Breast epithelium (tissue), 4 donors: ENCODE measurements at regions not wholly inside any gene's neighbourhood (a gene's known extent, or its start where the extent isn't known, plus 50 kb on each side); places are given as distances from the start of the nearest gene placed in this dataset.
"Not testable (repeated sequence)": the region's sequence is repeated elsewhere in the genome, so short reads cannot be mapped to it uniquely, and the experiment has no call there.

Source experiments
- DNase-seq, 2 donors: peaks; one replicate each; pipeline ENCODE4 v3.0.0-alpha.2; 2019; ENCODE audit warnings: low spot score in 2 of 2
- H3K27ac ChIP-seq, 2 donors: fragments of 200-600 bp; sonication (generic) in 1 of 2; one replicate each; pipeline ENCODE4 v1.5.1; 2016 to 2019; ENCODE audit warnings: mild to moderate bottlenecking in 1 of 2
- H3K27me3 ChIP-seq, 2 donors: fragments of 200-600 bp; sonication (generic) in 1 of 2; one replicate each; pipeline versions ENCODE4 v1.5.1 to v1.6.0; 2017 to 2019; ENCODE audit warnings: control low read depth in 1 of 2, mild to moderate bottlenecking in 1 of 2
- H3K36me3 ChIP-seq: fragments of 200-600 bp; one replicate; pipeline ENCODE4 v1.5.1; 2019
- H3K4me1 ChIP-seq, 2 donors: fragments of 200-600 bp; sonication (generic); one replicate each; pipeline ENCODE4 v1.5.1; 2016 to 2019; ENCODE audit warnings: control low read depth in 1 of 2
- H3K4me3 ChIP-seq, 3 donors: fragments of 200-600 bp; sonication (generic); 1 replicate in 2 of 3; 2 replicates in 1 of 3; pipeline ENCODE4 v1.5.1; 2016 to 2019; ENCODE audit warnings: mild to moderate bottlenecking in 3 of 3, moderate library complexity in 2 of 3
- H3K9me3 ChIP-seq, 2 donors: fragments of 200-600 bp; sonication (generic) in 1 of 2; one replicate each; pipeline ENCODE4 v1.5.1; 2016 to 2019; ENCODE audit warnings: control low read depth in 1 of 2
- POLR2A ChIP-seq: fragments of 450-650 bp; IDR thresholded peaks from one replicate; pipeline ENCODE4 v1.6.1; 2016; ENCODE audit warnings: antibody characterized with exemption, mild to moderate bottlenecking, moderate library complexity
- POLR2AphosphoS5 ChIP-seq, 3 donors: sonication (generic); formaldehyde crosslinking; IDR thresholded peaks; one replicate each; pipeline ENCODE4 v1.6.1; 2017; ENCODE audit warnings: antibody characterized with exemption in 3 of 3
- intact Hi-C: fragments of 100-400 bp; cut with DNase I; formaldehyde crosslinking; loops from one replicate; pipeline ENCODE4 v1.15.1; 2023; ENCODE audit warnings: low total_unique reads
- TF ChIP-seq, protein P1 (sequence below), 3 donors: fragments of 450-650 bp; IDR thresholded peaks; one replicate each; pipeline ENCODE4 v1.5.1; 2016 to 2017; ENCODE audit warnings: antibody characterized with exemption in 3 of 3, mild to moderate bottlenecking in 3 of 3, moderate library complexity in 3 of 3

DNA sequence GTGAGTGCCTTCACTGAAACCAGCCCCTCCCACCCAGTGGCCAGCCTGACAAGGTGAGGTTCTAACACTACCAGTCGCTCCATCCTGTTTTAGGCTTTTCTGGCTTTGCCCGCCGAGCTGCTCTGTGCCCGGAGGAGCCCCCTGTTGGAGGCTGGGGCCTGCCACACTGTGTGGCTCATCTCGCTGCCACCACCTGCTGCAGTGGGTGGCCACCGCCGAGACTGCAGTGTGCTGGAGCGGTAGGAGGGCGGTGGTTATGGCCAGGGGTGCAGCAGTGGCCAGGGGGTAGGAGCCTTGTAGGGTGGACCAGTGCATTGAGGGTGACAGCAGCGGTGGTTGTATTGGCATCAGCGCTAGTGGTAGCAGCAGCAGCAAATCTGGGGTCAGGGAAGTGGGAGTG lies 74.7 kb upstream of the PCAT7 start:
- Histone ChIP-seq H3K4me1 (no peaks in the 10 kb centered on the region), H3K9me3 (no peaks in the 10 kb centered on the region), H3K27me3 (no peaks in the 10 kb centered on the region), H3K36me3 (no peaks in the 10 kb centered on the region), H3K27ac (no peak overlapping the region), H3K4me3 (no peak overlapping the region)
- no peak for DNase-seq
- intact Hi-C loops, result loop anchor here (10.0 kb wide), 1 partner anchor 225 kb away; no protein-coding TSS in a partner anchor
- TF ChIP-seq POLR2A (no peak), POLR2AphosphoS5 (IDR thresholded peaks at IDR 0.05) (no peak)
- TF ChIP-seq, protein P1, sequence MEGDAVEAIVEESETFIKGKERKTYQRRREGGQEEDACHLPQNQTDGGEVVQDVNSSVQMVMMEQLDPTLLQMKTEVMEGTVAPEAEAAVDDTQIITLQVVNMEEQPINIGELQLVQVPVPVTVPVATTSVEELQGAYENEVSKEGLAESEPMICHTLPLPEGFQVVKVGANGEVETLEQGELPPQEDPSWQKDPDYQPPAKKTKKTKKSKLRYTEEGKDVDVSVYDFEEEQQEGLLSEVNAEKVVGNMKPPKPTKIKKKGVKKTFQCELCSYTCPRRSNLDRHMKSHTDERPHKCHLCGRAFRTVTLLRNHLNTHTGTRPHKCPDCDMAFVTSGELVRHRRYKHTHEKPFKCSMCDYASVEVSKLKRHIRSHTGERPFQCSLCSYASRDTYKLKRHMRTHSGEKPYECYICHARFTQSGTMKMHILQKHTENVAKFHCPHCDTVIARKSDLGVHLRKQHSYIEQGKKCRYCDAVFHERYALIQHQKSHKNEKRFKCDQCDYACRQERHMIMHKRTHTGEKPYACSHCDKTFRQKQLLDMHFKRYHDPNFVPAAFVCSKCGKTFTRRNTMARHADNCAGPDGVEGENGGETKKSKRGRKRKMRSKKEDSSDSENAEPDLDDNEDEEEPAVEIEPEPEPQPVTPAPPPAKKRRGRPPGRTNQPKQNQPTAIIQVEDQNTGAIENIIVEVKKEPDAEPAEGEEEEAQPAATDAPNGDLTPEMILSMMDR (IDR thresholded peaks at IDR 0.05), result no peak

DNA sequence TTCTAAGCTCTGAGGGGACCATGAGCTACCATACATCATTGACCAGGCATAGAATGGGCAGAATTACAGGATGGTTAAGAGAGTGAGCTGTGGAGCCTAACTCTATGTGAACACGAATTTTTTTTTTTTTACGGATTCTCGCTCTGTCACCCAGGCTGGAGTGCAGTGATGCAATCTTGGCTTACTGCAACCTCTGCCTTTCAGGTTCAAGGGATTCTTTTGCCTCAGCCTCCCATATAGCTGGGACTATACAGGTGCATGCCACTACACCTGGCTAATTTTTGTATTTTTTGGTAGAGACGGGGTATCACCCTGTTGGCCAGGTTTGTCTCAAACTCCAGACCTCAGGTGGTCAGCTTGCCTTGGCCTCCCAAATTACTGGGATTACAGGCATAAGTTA lies 72.8 kb upstream of the PCAT7 start:
- Histone ChIP-seq H3K9me3 (no peaks in the 10 kb centered on the region), H3K36me3 (no peaks in the 10 kb centered on the region), H3K4me3 (no peak overlapping the region), H3K27me3 (no peaks in the 10 kb centered on the region), H3K4me1 (no peaks in the 10 kb centered on the region), H3K27ac (no peak overlapping the region)
- DNase-seq, result no peak
- TF ChIP-seq POLR2AphosphoS5 (IDR thresholded peaks at IDR 0.05) (no peak), POLR2A (no peak)
- TF ChIP-seq, protein P1 (IDR thresholded peaks at IDR 0.05), result no peak
- intact Hi-C loops, result loop anchor here (10.0 kb wide), 1 partner anchor 223 kb away; no protein-coding TSS in a partner anchor

DNA sequence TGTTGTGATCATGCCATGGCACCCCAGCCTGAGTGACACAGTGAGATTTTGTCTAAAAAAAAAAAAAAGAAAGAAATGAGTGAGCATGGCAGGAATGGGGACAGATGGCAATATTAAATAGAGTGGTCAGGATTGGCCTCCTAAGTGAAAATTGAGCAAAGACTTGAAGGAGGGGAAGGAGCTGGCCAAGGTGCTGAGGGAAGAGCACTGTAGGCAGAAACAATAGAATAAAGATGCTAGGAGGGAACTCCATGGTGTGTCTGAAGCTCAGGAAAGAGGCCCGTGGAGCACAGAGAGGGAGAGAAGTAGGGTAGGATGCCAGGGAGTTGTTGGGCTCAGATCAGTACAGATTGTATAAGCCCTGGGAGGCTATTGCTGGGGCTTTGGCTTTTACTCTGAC lies 64.4 kb upstream of the PCAT7 start:
- no peak for DNase-seq
- Histone ChIP-seq H3K9me3 (no peaks in the 10 kb centered on the region), H3K36me3 (no peaks in the 10 kb centered on the region), H3K27ac (no peak overlapping the region), H3K4me3 (no peak overlapping the region), H3K27me3 (no peaks in the 10 kb centered on the region), H3K4me1 (no peaks in the 10 kb centered on the region)
- intact Hi-C loops, result no loop called here
- TF ChIP-seq, protein P1 (IDR thresholded peaks at IDR 0.05), result no peak
- TF ChIP-seq POLR2A (no peak), POLR2AphosphoS5 (IDR thresholded peaks at IDR 0.05) (no peak)

DNA sequence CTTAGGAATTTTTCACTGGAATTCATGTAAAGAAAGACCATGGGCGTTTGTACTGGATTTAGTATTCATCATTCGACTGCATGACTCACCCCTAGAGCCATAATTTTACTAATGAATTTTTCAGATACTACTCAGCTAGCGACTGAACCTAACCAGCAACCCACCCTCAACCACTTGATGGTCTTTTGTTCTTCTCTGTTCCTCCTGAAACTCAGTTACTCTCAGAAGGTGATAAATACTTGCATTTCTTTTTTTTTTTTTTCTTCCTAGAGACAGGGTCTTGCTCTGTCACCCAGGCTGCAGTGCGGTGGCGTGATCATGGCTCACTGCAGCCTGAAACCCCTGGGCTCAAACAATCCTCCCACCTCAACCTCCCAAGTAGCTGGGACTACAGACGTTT lies 62.8 kb upstream of the PCAT7 start:
- H3K27me3 ChIP-seq, H3K4me3 ChIP-seq, intact Hi-C loops, H3K9me3 ChIP-seq, H3K4me1 ChIP-seq, H3K36me3 ChIP-seq, H3K27ac ChIP-seq, DNase-seq: not testable (repeated sequence)

DNA sequence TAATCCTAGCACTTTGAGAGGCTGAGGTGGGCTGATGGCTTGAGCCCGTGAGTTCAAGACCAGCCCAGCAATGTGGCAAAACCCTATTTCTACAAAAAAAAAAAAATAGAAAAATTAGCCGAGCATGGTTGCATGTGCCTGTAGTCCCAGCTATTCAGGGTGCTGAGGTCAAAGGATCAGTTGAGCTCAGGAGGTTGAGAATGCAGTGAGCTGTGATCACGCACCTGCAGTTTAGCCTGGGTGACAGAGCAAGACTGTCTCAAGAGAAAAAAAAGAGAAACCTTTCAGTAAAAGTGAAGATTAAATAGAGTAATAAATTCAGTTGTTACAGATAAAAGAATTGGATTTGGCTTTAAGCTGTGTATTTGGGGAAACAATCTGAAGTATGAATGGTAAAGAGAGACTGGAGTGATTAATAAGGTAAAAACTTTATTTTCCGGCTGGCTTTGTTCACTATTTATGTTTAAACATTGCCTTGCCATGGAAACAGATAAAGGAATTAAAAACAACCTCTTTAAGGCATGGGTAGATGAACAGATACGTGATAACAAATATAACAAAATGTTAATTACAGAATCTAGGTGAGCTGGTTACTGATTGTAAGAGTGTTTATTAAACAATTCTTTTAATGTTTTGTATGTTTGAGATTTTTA lies 56.0 kb upstream of the PCAT7 start:
- Histone ChIP-seq H3K27me3 (no peaks in the 10 kb centered on the region), H3K9me3 (no peaks in the 10 kb centered on the region), H3K27ac (no peak overlapping the region), H3K4me3 (no peak overlapping the region), H3K36me3 (no peaks in the 10 kb centered on the region), H3K4me1 (no peaks in the 10 kb centered on the region)
- DNase-seq, result no peak
- TF ChIP-seq, protein P1 (IDR thresholded peaks at IDR 0.05), result no peak
- TF ChIP-seq POLR2AphosphoS5 (IDR thresholded peaks at IDR 0.05), result no peak
- no peak for TF ChIP-seq POLR2A
- intact Hi-C loops, result no loop called here

DNA sequence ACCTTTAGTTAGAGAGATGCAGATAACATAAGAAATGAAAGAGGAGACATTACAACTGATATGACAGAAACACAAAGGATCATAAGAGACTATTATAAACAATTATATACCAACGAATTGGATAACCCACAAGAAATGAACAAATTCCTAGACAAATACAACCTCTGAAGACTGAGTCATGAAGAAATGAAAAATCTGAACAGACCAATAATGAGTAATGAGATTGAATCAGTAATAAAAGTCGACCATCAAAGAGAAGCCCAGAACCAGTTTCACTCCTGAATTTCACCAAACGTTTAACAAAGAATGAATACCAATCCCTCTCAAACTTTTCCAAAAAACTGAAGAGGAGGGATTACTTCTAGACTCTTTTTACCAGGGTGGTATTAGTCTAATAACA lies 50.5 kb upstream of the PCAT7 start:
- Histone ChIP-seq H3K36me3 (no peaks in the 10 kb centered on the region), H3K27ac (no peak overlapping the region), H3K4me1 (no peaks in the 10 kb centered on the region), H3K27me3 (no peaks in the 10 kb centered on the region), H3K9me3 (no peaks in the 10 kb centered on the region), H3K4me3 (no peak overlapping the region)
- intact Hi-C loops, result no loop called here
- no peak for DNase-seq
- TF ChIP-seq, protein P1 (IDR thresholded peaks at IDR 0.05), result no peak
- no peak for TF ChIP-seq POLR2A
